Left forelimb (tissue), 1 donor: ENCODE measurements at regions not wholly inside any gene's neighbourhood (a gene's known extent, or its start where the extent isn't known, plus 50 kb on each side); places are given as distances from the start of the nearest gene placed in this dataset.
"Not testable (repeated sequence)": the region's sequence is repeated elsewhere in the genome, so short reads cannot be mapped to it uniquely, and the experiment has no call there.

Source experiments
- DNase-seq: peaks from one replicate; pipeline ENCODE4 v3.0.0-alpha.2; 2018; ENCODE audit warnings: low spot score

DNA sequence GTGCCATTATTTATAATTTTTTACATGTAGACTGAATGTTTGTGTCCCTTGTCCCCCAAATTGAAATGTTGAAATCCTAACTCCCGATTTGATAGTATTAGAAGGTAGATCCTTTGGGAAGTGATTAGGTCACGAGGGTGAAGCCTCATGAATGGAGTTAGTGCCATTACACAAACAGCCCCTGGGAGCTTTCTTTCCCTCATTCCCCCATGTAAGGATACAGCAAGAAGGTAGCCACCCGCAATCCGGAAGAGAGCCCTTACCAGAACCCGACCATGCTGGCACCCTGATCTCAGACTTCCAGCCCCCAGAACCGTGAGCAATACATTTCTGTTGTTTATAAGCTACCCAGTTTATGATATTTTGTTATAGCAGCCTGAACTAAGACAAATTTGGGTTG is 143.2 kb downstream of the NPIPB5 start:
- no peak for DNase-seq

DNA sequence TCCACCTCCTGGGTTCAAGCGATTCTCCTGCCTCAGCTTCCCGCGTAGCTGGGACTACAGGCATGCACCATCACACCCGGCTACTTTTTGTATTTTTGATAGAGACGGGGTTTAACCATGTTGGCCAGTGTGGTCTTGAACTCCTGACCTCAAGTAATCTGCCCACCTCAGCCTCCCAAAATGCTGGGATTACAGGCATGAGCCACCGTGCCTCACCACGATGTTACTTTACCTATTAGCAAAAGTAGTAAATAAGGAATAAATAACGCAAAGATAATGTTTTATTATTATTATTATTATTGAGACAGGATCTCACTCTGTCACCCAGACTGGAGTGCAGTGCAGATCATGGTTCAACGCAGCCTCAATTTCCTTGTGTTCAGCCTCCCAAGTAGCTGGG is 145.9 kb downstream of the NPIPB5 start:
- DNase-seq = not testable (repeated sequence)

DNA sequence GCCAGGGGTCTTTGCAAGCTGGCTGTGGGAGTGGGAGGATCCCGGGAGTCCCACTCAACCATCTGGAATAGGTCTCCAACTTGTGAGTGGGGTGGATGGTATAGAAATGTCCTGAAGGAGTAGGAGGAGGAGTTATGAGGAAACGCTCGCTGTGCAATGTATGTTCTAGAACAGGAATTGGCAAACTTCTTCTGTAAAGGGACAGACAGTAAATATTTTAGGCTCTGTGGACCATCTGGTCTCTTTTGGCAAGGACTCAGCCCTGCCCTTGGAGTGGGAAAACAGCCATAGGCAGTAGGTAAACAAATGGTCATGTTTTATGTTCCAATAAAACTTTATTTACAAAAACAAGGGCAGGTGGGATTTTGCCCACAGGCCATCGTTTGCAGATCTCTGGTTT is 149.2 kb downstream of the NPIPB5 start:
- no peak for DNase-seq

DNA sequence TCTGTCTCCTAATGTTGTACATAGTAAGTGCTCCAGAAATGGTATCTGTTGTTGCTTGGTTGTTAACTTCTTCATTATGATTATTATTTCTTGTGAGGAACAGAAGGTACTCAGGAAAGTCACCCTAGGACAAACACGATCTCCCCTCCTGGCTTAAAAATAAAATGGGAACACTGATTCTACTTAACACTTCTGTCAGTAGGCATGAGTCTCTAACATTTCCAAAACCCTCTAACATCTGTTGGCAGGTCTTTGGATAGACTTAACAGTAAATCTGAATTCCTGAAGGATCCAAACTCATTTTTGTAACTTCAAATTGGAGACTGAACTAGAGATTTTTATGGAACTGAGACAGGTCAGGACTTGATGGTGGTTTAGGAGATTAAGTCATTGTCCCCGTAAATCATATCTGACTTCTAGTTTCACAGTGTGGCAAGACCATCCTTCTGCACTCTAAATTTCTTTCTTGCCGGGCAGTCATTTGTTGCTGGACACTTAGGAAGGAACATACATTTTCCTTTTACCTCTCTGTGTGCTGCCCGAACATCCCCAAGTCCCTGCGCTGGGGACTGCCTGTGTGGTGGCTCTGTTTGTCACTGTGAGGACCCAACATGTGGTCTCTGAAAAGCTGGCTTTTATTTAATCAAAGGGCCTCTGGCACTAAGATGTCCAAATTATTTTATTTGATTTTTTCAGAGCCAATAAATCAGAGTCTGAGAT is 149.9 kb downstream of the NPIPB5 start:
- DNase-seq = no peak

DNA sequence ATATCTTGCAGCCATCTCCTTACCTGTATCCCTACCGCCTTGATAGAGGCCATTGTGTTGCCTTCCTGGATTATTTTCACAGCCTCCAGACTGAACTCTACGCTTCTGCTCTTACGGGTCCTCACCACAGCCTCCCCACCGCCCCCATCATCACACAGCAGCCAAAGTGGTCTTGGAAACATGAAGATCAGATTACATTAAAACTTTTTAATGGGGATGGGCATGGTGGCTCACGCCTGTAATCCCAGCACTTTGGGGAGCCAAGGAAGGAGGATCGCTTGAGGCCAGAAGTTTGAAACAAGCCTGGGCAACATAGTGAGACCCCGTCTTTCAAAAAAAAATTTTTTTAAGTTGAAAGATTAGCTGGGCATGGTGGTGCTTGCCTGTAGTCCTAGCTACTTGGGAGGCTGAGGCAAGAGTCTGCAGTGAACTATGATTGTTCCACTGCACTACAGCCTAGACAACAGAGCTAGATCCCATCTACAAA is 150.5 kb downstream of the NPIPB5 start:
- DNase-seq = no peak

DNA sequence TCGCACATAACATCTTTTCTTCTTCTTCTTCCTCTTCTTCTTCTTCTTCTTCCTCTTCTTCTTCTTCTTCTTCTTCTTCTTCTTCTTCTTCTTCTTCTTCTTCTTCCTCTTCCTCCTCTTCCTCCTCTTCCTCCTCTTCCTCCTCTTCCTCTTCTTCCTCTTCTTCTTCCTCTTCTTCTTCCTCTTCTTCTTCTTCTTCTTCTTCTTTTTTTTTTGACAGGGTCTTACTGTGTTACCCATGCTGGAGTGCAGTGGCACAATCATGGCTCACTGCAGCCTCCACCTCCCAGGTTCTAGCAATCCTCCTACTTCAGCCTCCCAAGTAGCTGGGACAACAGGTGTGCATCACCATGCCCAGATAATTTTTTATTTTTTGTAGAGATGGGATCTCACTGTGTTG is 151.0 kb upstream of the HS3ST2 start:
- DNase-seq = not testable (repeated sequence)

DNA sequence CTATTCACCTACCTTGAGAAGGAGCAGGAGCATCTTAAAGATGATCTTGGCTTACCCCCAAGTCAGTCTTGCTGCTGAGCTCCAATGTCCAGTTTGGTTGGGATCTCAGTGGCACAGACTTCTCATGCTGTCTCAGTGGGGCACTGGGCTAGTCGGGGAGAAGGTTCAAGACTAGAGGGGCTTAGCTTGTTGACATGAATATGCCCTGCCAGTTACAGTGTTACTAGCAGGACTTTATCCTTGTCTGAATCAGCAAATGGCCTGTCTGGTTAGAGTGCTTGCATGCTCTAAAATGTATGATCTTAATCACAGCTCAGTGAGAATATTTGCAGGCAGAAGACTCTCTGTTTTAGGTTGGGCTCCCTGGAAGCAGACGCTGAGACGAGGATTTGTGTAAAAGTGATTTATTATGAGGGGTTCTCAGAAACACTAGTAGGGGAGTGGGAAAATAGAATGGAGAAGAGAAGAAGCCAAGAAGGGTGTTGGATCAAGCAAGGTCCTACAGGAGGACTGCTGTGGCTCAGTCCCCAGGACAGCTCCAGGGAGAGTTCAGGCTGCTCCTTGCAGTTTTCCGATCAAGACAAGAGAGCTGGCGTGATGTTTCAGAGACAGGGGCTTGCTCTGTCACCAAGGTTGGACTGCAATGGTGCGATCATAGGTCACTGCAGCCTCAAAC is 150.4 kb upstream of the HS3ST2 start:
- DNase-seq = no peak

DNA sequence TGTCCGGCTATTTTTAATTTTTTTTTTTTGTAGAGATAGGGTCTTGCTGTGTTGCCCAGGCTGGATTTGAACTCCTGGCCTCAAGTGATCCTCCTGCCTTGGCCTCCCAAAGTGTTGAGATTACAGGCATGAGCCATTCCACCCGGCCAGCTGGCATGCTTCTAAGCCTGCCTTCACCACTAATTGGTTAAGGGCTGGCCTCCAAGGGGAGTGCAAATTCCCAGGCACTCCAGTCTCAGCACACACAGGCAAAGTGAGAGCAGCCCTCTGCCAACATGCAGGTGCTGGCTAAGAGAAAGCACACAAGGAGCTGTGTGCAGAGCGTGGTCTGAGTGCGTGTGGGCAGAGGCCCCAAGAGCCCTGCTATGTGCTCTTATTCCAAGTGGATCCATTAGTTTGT is 149.8 kb upstream of the HS3ST2 start:
- no peak for DNase-seq

DNA sequence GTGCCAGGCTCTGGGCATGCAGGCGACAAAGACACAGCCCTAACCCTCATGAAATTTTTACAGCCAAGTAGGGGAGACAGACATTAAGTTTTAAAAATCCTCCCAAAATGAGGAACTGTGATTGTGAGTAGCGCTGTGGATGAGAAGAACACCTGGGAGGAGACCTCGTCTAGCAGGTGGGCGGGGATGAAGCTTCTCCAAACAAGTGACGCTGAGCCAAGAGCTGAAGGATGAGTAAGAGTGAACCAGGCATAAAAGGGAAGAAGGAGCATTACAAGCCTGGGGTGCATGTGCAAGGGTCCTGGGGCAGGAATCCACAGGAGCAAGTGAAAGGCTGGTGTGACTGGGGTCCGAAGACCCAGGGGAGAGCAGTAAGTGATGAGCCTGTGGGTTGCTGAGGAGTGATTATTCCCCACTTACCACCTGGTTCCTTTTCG is 149.4 kb upstream of the HS3ST2 start:
- DNase-seq = no peak

DNA sequence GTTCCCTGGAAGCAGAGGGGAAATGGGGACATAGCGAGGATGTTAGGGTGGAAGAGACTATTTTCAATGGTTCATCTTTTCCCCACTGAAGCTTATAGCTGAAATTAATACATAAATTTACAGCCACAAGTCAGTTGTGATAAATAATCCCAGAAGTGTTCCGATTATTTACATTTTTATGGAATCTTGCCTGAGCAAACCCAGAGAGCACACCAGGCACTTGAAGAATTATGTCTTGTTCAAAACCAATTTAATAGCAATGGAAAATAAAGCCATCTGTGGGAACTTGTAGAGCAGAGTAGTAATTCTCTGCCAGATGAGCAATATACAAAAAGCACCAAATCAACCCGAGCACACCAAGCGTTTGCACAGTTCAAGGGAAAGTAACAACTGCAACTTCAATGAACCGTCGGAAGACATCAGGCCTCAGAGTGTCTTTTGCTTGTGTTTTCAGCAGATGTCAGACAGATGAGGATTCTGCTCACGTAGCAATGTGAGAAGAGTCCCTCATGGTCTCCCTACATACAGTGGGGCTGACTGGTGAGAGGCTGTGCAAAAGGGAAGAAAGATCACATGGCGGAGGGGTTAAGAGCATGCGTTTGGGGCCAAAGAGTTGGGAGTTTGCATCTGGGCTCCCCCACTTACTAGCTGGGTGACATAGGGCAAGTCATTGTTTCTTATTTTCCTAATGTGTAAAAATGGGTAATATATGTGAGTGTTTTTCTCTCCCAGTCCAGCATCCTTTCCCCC is 148.7 kb upstream of the HS3ST2 start:
- DNase-seq = no peak

DNA sequence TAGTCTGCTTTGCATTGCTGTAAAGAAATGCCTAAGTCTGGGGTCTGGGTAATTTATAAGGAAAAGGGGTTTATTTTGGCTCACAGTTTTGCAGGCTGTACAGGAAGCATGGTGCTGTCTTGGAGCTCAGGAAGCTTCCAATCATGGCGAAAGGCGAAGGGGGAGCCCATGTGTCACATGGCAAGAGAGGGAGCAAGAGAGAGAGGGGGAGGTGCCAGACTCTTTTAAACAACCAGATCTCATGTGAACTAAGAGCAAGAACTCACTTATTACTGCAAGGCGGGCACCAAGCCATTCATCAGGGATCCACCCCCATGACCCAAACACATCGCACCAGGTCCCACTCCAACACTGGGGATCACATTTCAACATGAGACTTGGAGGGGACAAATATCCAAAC is 148.2 kb upstream of the HS3ST2 start:
- DNase-seq = no peak

DNA sequence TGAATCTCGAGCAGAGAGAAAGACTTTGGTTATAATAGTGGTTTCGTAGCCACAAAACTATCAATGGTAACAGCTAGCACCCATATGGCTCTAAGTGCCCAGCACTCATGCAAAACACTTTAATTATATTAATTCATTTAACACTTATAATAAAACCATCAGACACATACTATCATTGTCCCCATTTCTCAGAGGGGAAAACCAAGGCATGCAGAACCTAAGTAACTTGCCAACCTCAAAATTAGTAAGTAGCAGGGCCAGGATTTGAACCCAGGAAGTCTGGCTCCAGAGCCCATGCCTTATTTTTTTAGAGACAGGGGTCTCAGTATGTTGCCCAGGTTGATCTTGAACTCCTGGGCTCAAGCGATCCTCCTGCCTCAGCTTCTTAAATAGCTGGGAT is 145.6 kb upstream of the HS3ST2 start:
- no peak for DNase-seq

DNA sequence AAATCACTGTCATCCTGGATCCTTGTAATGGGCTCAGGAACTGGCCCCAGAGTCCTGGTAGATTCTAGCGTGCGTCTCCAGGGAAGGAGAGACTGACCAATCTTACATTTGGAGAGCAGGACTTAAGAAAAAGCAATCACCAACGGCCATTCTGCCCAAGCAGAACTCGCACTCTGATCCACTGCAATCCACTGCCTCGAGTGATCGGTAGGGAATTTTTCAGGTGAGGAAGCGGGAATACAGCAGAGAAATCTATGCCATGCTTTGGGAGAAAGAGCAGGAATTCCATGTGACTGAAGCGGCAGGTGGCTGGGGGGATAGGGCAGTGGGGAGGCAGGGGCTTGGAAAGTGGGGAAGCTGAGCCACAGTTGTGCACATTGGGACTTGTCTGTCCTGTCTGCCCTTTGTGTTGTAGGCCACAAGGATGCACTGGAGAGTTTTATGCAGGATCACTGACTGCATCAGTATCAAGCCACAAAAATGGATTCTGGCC is 143.9 kb upstream of the HS3ST2 start:
- no peak for DNase-seq

DNA sequence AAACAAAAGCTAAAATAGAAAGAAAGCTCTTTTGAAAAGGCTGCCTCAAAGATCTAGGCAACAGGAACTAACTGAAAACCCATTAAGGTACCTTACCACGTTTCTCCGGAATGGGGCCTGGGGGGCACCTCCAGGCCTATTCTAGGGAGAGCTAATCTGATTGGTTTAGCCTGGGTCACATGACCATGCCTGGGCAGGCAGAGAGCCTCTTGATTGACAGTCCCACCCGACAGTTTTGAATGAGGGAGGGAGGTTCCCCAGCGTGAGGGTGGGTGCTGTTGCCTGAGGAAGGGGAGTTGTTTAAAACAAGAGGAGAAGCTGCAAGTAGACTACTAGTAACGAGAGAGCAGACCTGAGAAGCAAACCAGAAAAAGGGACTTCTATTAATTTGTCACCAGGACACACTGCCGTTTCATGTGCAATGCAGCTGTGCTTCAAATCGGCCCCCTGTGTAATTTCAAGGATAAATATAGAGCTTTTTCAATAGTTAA is 143.4 kb upstream of the HS3ST2 start:
- DNase-seq = no peak

DNA sequence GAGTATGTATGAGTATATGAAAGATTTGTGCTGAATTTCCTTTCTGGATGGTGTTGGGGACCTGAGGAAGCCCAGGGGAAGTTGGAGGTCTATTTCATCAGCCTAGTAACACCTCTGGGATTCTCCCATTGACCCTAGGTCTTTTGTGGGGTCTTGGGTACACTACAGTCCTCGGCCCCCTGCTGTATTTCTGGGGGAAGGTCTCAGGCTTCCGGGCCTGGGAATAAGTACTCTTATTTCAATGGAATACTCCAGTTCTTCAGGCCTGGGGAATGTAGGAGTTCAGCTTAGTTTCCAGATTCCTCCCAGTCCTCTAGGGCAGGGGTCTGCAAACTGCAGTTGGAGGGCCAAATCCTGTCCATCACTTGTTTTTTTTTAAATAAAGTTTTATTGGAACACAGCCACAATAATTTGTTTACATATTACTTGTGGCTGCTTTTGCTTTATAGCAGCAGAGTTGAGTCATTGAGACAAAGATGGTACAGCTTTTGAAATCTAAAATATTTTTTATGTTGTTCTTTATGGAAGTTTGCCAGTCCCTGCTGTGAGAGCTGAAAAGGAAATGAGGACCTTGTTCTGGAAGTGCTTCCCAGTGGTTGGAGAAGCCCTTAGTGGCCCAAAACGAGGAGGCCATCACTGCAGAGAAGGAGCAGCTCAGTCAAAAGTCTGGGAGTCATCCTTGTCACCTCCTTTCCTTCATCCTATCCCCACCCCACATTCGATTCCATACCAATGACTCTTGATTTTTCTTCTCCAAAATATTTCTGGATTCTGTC is 142.5 kb upstream of the HS3ST2 start:
- DNase-seq = no peak

DNA sequence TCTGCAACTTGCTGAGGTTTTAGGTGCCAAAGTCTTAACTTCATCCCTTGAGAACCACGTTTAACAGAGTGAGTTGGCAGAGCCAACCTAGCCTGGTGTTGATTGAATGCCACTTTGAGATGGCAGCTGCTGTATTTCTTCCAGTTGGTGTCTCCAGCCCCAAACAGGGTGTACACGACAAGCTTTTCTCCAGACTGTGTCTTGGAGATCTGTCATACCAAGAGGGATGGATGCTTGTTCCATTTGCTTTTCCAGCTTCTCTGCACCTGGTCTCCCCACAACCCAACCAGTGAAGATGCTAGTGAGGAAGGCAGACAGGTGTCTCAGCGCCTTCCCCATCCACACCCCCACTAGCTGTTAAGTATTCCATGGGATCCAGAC is 141.1 kb upstream of the HS3ST2 start:
- no peak for DNase-seq

DNA sequence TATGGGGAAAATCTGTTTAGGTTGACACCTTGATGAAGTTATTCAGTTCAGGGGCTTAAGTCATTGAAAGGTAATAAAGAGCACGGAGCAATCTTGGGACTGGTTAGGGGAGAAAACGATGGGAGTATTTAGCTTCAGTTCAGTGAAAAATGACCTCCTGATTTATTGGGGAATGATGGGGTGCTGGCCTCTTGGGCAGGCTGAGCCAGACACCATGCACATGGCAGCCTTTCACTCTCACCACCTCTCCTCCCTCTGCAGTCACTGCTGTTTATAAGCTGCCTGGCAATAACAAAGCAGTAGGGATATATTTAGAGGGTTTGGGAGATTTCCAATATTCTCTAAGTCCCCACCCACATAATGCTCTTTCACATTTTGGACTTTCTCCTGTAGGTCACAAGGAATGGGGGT is 140.5 kb upstream of the HS3ST2 start:
- DNase-seq = no peak

DNA sequence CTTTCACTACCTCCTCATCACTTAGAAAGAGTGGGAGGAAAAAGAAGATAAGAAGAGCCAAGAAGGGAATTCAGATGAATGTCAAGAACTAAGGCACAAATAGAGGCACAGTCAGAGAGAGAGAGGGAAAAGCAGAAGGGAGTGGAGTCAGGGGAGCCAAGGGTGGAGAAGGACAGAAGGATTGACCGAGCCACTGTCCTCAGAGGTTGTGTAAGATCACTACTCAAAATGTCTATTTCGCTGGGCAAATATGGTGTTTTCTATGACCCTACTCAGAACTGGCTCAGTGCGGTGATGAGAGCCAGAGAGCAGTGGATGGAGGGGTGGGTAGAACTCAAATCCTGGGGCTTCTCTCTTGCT is 139.2 kb upstream of the HS3ST2 start:
- no peak for DNase-seq

DNA sequence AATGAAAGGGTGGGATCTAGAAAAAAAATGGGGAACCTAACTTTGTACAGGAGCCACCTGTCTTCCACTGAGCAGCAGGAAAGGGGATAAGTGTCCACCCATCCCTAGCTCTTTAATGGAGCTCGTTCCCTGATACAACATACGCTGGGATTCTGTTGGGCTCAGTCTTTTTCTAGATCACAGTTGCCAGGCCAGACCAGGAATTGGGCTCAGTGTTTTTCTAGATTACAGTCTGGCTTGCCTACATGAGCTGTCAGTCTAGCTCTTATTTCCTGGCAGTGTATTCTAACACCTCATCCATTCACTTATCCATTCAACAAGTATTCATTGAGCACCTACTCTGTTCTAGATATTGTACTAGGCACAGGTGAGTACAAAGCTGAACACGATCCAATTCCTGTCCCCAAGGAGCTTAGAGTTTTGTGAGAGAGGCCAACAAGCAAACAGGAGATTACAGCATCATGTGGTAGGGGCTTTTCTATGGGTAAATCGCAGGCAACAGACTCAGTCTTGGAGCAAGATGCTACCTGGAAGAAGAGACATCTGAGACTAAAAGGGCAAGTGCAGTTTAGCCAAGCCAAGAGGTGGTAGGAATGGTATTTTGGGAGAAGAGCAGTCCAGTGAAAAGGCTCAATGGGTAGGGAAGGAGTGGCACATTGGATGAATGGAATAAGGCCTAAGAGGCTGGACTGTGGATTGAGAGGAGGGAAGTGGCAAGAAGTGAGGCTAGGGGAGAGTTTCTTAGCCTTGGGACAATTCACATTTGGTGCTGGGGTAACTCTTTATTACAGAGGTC is 138.0 kb upstream of the HS3ST2 start:
- no peak for DNase-seq

DNA sequence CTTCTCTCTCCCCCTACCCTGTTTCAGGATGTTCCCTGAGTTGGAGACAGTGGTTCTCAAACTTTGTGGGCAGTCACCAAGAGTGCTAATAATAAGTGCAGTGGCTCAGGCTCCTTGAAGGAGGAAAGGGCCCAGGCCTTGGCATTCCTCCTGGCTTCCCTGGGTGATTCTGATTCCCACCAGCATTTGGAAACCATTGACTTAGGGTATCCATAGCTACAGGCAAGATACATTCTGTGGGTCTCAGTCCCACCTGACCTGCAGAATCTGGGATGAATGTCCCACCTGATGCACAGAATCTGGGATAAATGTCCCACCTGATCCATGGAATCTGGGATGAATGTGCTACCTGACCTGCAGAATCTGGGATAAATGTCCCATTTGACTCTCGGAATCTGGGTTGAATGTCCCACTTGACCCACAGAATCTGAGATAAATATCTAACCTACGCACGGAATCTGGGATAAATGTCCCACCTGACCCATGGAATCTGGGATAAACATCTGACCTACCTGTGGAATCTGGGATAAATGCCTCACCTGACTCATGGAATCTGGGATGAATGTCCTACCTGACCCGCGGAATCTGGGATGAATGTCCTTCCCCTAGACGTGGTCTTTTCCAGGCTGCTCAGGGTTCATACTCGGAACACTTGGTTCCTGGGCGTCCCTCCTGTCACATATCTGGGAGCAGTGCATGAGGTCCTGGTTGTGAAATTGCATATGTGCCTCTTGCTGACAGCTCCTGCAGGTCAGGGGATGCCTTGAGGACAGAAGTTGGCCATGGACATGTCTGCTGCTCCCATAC is 136.7 kb upstream of the HS3ST2 start:
- no peak for DNase-seq
